HG02840 (cell line): ENCODE measurements at regions not wholly inside any gene's neighbourhood (a gene's known extent, or its start where the extent isn't known, plus 50 kb on each side); places are given as distances from the start of the nearest gene placed in this dataset.
"Not testable (repeated sequence)": the region's sequence is repeated elsewhere in the genome, so short reads cannot be mapped to it uniquely, and the experiment has no call there.

Experiments used
- ATAC-seq: cut with Tn5 transposase; IDR thresholded peaks from one replicate; pipeline ENCODE4 v1.9.1; 2021; ENCODE audit warnings: mild to moderate bottlenecking, moderate library complexity, moderate number of reproducible peaks; ENCODE audit not compliant: unreplicated experiment, low FRiP score

GRCh38 chr2:31813016-31813415 is 197.8 kb downstream of the MEMO1 start:
- no peak for ATAC-seq

- peak; percentile 96 for ATAC-seq
These were observed 198.6 kb downstream of the MEMO1 start for GRCh38 chr2:31812051-31812798.

DNA sequence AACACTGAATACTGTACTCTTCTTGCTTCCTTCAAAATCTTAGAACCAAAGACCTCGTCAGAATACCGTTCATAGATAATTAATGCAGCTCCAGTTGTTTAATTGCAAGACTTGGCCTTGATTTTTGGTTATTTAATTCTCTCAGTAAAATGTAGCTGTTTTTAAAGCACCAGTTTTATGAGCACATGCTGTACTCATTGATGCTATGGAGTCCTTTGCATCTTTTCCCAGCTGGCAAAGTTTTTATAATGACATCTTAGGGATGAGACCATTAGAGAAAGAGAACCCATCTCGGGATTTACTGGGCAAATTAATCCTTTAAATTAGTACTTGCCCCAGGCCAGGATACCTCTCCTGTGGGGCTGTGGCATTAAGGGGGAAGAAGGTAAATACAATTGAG is 199.3 kb downstream of the MEMO1 start:
- no peak for ATAC-seq

DNA sequence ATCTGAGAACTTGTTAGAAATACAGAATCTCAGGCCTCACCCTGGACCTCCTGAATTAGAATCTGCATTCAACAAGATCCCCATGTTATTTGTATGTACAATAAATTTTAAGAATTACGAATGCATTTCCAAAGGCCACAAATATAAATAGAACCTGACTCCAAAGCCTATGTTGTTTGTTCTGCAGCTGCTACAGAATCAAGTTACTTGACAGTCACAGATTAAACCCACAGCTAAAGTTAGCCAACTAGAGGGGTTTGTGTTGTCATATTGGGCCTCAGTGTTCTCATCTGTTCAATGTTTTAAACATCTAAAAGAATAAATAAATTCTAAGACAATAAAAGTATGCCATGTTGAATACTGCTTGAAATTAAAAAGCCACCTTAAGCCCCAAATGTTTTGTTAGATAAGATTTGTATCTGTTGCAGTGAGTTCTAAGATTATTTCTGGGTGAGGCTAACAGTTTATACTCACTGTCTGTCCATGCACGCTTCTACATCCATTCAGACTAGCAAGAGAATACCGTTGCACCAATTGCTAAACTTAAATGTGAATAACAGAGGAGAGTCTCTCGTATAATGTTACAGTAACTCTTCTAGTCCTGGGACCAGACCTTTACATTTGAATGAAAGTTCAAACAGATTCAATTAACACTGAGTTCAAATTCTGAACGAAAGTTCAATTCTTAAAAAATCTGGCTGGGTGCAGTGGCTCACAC is 200.4 kb downstream of the MEMO1 start:
- no peak for ATAC-seq

DNA sequence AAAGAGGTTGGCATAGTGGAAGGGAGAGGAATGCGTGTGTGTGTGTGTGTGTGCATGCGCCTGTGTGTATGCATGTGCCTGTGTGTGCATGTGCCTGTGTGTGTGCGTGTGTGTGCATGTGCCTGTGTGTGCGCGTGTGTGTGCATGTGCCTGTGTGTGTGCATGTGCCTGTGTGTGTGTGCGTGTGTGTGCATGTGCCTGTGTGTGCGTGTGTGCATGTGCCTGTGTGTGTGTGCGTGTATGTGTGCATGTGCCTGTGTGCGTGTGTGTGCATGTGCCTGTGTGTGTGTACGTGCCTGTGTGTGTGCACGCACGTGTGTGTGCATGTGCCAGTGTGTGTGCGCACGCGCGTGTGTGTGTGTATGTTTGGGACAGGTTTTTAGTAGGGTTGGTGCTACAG is 205.1 kb downstream of the MEMO1 start:
- no peak for ATAC-seq

- not testable (repeated sequence) for ATAC-seq
These were observed 207.2 kb downstream of the MEMO1 start for GRCh38 chr2:31803481-31804153.

DNA sequence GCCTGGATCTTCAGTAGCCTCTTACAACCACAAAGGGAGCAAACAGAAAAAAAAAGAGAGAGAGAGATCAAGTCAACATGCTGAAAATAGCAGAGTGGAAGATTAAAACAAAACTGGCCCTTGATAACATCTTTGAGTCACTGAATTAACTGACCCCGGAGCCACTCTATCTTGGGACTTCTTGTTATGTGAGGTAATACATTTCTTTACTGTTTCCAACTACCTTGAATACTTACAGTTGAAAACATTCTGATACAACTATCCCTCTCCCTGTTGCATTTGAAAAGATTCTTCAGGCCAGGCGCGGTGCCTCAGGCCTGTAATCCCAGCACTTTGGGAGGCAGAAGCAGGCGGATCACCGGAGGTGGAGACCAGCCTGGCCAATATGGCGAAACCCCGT is 208.1 kb downstream of the MEMO1 start:
- ATAC-seq, result no peak

DNA sequence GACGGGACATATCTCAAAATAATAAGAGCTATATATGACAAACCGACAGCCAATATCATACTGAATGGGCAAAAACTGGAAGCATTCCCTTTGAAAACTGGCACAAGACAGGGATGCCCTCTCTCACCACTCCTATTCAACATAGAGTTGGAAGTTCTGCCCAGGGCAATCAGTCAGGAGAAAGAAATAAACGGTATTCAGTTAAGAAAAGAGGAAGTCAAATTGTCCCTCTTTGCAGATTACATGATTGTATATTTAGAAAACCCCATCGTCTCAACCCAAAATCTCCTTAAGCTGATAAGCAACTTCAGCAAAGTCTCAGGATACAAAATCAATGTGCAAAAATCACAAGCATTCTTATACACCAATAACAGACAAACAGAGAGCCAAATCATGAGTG is 211.5 kb downstream of the MEMO1 start:
- not testable (repeated sequence) for ATAC-seq

DNA sequence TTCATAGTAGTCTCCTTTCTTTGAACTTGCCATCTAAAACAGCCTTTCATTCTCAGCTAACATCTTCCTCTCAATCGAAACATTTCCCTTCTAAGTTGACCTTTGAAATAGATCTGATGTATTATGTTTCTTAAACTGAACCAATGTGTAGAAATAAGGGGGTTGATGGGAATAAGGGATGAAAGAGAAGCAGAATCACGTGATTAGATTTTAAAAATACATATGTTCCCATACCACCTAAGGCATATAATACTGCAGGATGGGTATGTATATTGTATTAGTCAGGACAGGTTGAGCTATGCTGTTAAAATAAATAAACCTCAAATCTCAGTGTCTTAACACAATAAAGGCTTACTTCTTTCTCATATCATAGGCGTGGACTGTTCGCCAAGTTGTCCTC is 207.5 kb upstream of the SRD5A2 start:
- ATAC-seq, result no peak

DNA sequence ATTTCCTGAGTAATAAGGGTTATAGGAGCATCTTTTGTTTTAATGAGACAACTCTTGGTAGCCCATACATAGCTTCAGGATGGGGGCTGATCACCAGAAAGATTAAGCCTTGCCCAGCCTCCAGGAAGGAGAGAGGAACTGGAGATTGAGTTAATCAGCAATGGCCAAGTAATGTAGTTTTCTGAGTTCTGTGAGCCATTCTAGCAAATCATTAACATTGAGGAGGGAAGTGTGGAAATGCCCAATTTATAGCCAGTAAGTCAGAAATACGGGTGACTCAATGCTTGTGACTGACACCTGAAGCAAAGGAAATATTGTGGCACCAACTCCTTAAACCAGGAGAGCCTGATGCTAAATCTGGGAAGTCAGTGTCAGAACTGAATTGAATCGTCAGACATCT is 205.1 kb upstream of the SRD5A2 start:
- no peak for ATAC-seq

GRCh38 chr2:31784868-31785267 is 204.1 kb upstream of the SRD5A2 start:
- ATAC-seq, result no peak

DNA sequence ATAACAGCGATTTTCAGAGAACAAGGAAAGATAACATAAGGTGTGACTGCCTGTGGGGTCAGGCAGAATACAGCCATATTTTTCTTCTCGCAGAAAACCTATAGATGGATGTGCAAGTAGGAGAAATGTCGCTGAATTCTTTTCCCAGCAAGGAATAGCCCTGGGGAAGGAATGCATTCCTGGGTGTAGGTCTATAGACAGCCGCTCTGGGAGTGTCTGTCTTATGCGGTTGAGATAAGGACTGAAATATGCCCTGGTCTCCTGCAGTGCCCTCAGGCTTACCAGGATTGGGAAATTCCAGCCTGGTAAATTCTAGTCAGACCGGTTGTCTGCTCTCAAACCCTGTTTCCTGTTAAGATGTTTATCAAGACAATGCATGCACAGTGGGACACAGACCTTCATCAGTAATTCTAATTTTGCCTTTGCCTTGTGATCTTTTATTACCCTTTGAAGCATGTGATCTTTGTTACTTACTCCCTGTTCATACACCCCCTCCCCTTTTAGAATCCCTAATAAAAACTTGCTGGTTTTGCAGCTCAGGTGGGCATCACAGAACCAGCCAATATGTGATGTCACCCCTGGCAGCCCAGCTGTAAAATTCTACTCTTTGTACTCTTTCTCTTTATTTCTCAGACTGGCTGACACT is 202.8 kb upstream of the SRD5A2 start:
- ATAC-seq, result not testable (repeated sequence)

DNA sequence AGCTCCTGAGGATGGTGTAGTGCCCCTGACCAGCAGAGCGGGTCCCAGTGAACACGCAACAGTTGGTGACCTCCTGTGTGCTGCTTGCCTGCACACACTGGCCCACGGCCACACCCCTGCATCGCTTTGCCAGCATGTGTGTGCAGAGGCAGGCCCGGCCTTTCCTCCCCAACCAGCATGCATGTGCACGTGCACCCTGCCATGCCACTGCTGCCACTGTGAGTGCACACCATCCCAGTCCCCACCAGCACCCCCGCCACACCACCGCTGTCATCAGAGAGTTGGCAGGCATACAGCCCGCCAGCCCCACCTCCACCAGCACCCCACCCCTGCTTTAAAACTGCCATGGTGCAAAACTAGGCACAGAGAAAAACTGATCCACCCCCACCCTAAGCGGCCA is 197.4 kb upstream of the SRD5A2 start:
- ATAC-seq, result no peak

- no peak for ATAC-seq
These were observed 190.0 kb upstream of the SRD5A2 start for GRCh38 chr2:31770741-31771140.

DNA sequence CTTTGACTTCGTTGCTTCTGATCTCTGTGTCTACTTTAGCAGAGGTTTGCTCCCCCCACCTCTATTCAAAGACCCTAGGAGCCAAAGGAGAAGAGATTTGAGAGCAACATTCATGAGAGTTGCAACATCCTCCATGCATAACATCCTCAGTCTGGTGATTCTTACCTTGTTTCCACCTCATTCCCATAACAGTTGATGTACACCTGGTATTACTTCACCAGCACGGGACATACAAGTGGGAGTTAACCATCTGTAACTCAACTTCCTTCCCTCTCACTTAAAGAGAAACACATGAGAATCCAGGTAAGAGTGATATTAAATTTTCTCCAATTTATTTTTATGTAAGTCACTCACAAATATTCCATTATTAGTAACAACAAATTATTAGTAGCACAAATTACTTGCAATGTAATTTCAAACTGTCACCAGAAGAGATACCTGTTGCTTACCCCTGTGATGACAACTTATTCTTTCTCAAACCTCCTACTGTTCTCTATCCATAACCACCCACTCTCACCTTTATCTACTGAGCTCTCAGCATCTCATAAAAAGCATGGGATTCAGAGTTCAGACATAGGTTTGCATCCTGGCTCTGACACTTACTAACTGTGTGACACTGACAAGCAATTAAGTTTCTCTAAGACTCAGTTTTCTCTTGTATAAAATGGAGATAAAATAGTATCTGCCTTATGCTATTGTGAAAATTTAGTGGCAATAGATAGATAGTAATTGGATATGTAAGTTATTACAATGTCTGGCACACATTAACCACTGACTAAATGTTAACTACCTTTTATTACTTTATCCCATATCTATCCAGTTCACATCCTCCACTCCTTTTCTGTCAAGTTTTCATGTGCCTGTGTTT is 184.6 kb upstream of the SRD5A2 start:
- no peak for ATAC-seq

GRCh38 chr2:31764169-31764568 is 183.4 kb upstream of the SRD5A2 start:
- no peak for ATAC-seq

- ATAC-seq, result no peak
These were observed 181.3 kb upstream of the SRD5A2 start for GRCh38 chr2:31762085-31762484.

- not testable (repeated sequence) for ATAC-seq
These were observed 176.6 kb upstream of the SRD5A2 start for GRCh38 chr2:31757351-31757750.

DNA sequence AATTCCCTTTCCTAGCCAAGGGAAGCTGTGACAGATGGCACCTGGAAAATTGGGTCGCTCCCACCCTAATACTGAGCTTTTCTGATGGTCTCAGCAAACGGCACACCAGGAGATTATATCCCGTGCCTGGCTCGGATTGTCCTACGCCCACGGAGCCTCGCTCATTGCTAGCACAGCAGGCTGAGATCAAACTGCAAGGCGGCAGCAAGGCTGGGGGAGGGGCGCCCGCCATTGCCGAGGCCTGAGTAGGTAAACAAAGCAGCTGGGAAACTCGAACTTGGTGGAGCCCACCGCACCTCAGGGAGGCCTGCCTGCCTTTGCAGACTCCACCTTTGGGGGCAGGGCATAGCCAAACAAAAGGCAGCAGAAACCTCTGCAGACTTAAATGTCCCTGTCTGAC is 168.0 kb upstream of the SRD5A2 start:
- not testable (repeated sequence) for ATAC-seq

DNA sequence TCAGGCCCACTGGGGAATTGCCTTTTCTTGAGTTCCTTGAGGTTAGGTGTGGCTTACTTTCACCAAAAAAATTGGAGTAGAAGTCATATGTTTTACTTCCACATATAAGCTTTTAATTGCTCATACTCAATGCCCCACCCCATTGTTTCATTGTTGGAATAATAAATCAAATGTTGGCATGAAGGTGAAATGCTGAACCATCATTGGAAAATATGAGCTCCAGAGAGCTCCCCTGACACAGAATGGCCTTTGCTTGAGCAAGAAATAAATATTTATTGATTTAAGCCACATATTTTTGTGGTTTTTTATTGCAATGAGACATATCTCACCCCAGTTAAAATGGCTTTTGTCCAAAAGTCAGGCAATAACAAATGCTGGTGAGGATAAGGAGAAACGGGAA is 167.3 kb upstream of the SRD5A2 start:
- no peak for ATAC-seq
